Posterior vena cava (tissue), 2 donors: ENCODE measurements at regions not wholly inside any gene's neighbourhood (a gene's known extent, or its start where the extent isn't known, plus 50 kb on each side); places are given as distances from the start of the nearest gene placed in this dataset.

ENCODE experiments used
- DNase-seq: peaks from one replicate; pipeline ENCODE4 v3.0.0-alpha.2; 2020; ENCODE audit warnings: low spot score
- intact Hi-C, 2 donors: fragments of 100-400 bp; cut with DNase I; formaldehyde crosslinking; loops; one replicate each; pipeline versions ENCODE4 v1.14.1 to v1.14.2; 2022 to 2023
- donor health status: DM: yes; HTN: yes; CAD: no.
- donor health status: DM: yes; HTN: yes; CAD: no.

- intact Hi-C loops, result no loop called here
- no peak for DNase-seq
Observed at GRCh38 chr11:122173587-122173986, 57.6 kb upstream of the BLID start.

- no peak for DNase-seq
- intact Hi-C loops, result no loop called here
Observed at GRCh38 chr11:122173074-122173450, 57.0 kb upstream of the BLID start.

- DNase-seq, result no peak
- intact Hi-C loops, result no loop called here
Observed at GRCh38 chr11:122172352-122173073, 56.5 kb upstream of the BLID start.

- DNase-seq, result no peak
- intact Hi-C loops, result no loop called here
Observed at GRCh38 chr11:122170815-122171475, 54.9 kb upstream of the BLID start.

- intact Hi-C loops, result loop anchor here in 1 of 2 donors (5.0 kb wide), 1 partner anchor 754 kb away; no protein-coding TSS in a partner anchor
- no peak for DNase-seq
Observed at GRCh38 chr11:122168218-122168617, 52.2 kb upstream of the BLID start.

- intact Hi-C loops, result loop anchor here in 1 of 2 donors (5.0 kb wide), 1 partner anchor 755 kb away; no protein-coding TSS in a partner anchor
Observed at GRCh38 chr11:122167100-122167499, 51.1 kb upstream of the BLID start.

GRCh38 chr11:122165607-122166371, 49.8 kb upstream of the BLID start:
- DNase-seq, result no peak
- intact Hi-C loops, result loop anchor here in 1 of 2 donors (5.0 kb wide), 1 partner anchor 757 kb away; no protein-coding TSS in a partner anchor

More at GRCh38 chr11:122167100-122167499, 51.1 kb upstream of the BLID start:
- DNase-seq, result no peak
